GM23338 (cell line): ENCODE measurements at regions not wholly inside any gene's neighbourhood (a gene's known extent, or its start where the extent isn't known, plus 50 kb on each side); places are given as distances from the start of the nearest gene placed in this dataset.

Source experiments
- CREB1 ChIP-seq: fragments of 250-450 bp; sonication (Bioruptor Pico); IDR thresholded peaks from 2 replicates; pipeline ENCODE4 v1.5.0; 2020; ENCODE audit warnings: low read depth, mild to moderate bottlenecking, moderate library complexity
- CTCF ChIP-seq, 2 experiments: fragments of 200-600 bp in 1 of 2; sonication (generic) in 1 of 2; conservative IDR thresholded peaks; 2 replicates each; pipeline versions ENCODE4 v1.5.1 to v1.6.1; 2016 to 2017; ENCODE audit warnings: antibody characterized with exemption in 2 of 2, low read depth in 2 of 2, mild to moderate bottlenecking in 2 of 2, moderate library complexity in 1 of 2
- EZH2 ChIP-seq: fragments of 200-600 bp; sonication (generic); IDR thresholded peaks from one replicate; pipeline ENCODE4 v1.8.0; 2017; ENCODE audit warnings: antibody characterized with exemption, mild to moderate bottlenecking, low read depth; ENCODE audit not compliant: unreplicated experiment
- EZH2phosphoT487 ChIP-seq: fragments of 200-600 bp; sonication (generic); IDR thresholded peaks from one replicate; pipeline ENCODE4 v1.8.1; 2018; ENCODE audit warnings: antibody characterized with exemption; ENCODE audit not compliant: unreplicated experiment
- JUNB ChIP-seq: IDR thresholded peaks from one replicate; pipeline ENCODE4 v1.6.1; 2016; ENCODE audit warnings: antibody characterized with exemption; ENCODE audit not compliant: unreplicated experiment
- NANOG ChIP-seq: IDR thresholded peaks from 2 replicates; pipeline ENCODE4 v1.6.1; 2016; ENCODE audit warnings: antibody characterized with exemption, borderline replicate concordance
- POLR2AphosphoS5 ChIP-seq: IDR thresholded peaks from 2 replicates; pipeline ENCODE4 v1.6.1; 2016; ENCODE audit warnings: antibody characterized with exemption, low read depth
- REST ChIP-seq: IDR thresholded peaks from one replicate; pipeline ENCODE4 v1.6.1; 2018; ENCODE audit warnings: antibody characterized with exemption; ENCODE audit not compliant: unreplicated experiment
- ZNF114 ChIP-seq: fragments of 250-450 bp; sonication (Bioruptor Pico); IDR thresholded peaks from 2 replicates; pipeline ENCODE4 v1.5.0; 2020; ENCODE audit warnings: mild to moderate bottlenecking, moderate library complexity
- ZNF331 ChIP-seq: fragments of 250-450 bp; sonication (Bioruptor Pico); IDR thresholded peaks from 2 replicates; pipeline ENCODE4 v1.5.0; 2020; ENCODE audit warnings: low read depth, mild to moderate bottlenecking, moderate library complexity
- ZNF462 ChIP-seq: fragments of 250-450 bp; sonication (Bioruptor Pico); IDR thresholded peaks from 2 replicates; pipeline ENCODE4 v1.5.0; 2020; ENCODE audit warnings: mild to moderate bottlenecking, moderate library complexity

GRCh38 chr4:66178906-66179305 lies 508.6 kb upstream of the EPHA5 start (continued):
- TF ChIP-seq ZNF462 (CRISPR knock-in tag): no peak
- no peak for TF ChIP-seq CTCF (conservative IDR thresholded peaks at IDR 0.05; ENCODE audit: low read depth in 2 of 2)
- TF ChIP-seq REST: no peak
- no peak for TF ChIP-seq JUNB
- TF ChIP-seq EZH2phosphoT487: no peak
- no peak for TF ChIP-seq POLR2AphosphoS5
- no peak for TF ChIP-seq NANOG
- no peak for TF ChIP-seq CREB1
- TF ChIP-seq EZH2: no peak
- TF ChIP-seq ZNF114 (CRISPR knock-in tag): no peak
- no peak for TF ChIP-seq ZNF331 (CRISPR knock-in tag)
